Neural cell (in vitro differentiated cells): ENCODE measurements at regions not wholly inside any gene's neighbourhood (a gene's known extent, or its start where the extent isn't known, plus 50 kb on each side); places are given as distances from the start of the nearest gene placed in this dataset.

Experiments
- EZH2 ChIP-seq: fragments of 200-600, 300-800 bp; shearing (Covaris generic), sonication (generic); IDR thresholded peaks from 2 replicates; pipeline ENCODE4 v1.6.1; 2014; ENCODE audit warnings: antibody characterized with exemption, low read length, borderline replicate concordance, mild to moderate bottlenecking; ENCODE audit not compliant: insufficient read depth, poor library complexity, severe bottlenecking
- MXI1 ChIP-seq: fragments of 450-650 bp; conservative IDR thresholded peaks from 2 replicates; pipeline ENCODE4 v1.6.1; 2014; ENCODE audit warnings: antibody characterized with exemption, mild to moderate bottlenecking; ENCODE audit not compliant: poor library complexity, severe bottlenecking
- REST ChIP-seq: IDR thresholded peaks from 2 replicates; pipeline ENCODE4 v1.6.1; 2012; ENCODE audit warnings: borderline replicate concordance

- no peak for TF ChIP-seq EZH2
- no peak for TF ChIP-seq MXI1
- no peak for TF ChIP-seq REST
Measured at GRCh38 chr3:82378392-82378791, 616.9 kb upstream of the GBE1 start.
